Karpas-422 (cell line): ENCODE measurements at regions not wholly inside any gene's neighbourhood (a gene's known extent, or its start where the extent isn't known, plus 50 kb on each side); places are given as distances from the start of the nearest gene placed in this dataset.

Experiments
- DNase-seq: peaks from one replicate; pipeline ENCODE4 v3.0.0-alpha.2; 2015
- H2AFZ ChIP-seq: fragments of 200-600 bp; sonication (generic); 2 replicates; pipeline ENCODE4 v1.6.1; 2014; ENCODE audit warnings: antibody characterized with exemption, low read length, mixed read lengths
- H3K27ac ChIP-seq: fragments of 200-600 bp; sonication (generic); 2 replicates; pipeline ENCODE4 v1.5.1; 2014; ENCODE audit warnings: mild to moderate bottlenecking, low read length, moderate library complexity
- H3K27me3 ChIP-seq: fragments of 200-600 bp; sonication (generic); 2 replicates; pipeline ENCODE4 v1.6.1; 2014; ENCODE audit warnings: low read length, mixed read lengths
- H3K36me3 ChIP-seq: fragments of 200-600 bp; sonication (generic); 2 replicates; pipeline ENCODE4 v1.6.1; 2014; ENCODE audit warnings: low read length, mixed read lengths; ENCODE audit not compliant: insufficient read depth
- H3K4me1 ChIP-seq: fragments of 200-600 bp; sonication (generic); 2 replicates; pipeline ENCODE4 v1.6.1; 2014; ENCODE audit warnings: mild to moderate bottlenecking, low read length, mixed read lengths
- H3K4me2 ChIP-seq: fragments of 200-600 bp; sonication (generic); 2 replicates; pipeline ENCODE4 v1.6.1; 2014; ENCODE audit warnings: low read length, low read depth, mild to moderate bottlenecking; ENCODE audit not compliant: poor library complexity, severe bottlenecking
- H3K4me3 ChIP-seq: fragments of 200-600 bp; sonication (generic); 2 replicates; pipeline ENCODE4 v1.5.1; 2014; ENCODE audit warnings: mild to moderate bottlenecking, antibody characterized with exemption, low read length, mixed read lengths
- H3K79me2 ChIP-seq: fragments of 200-600 bp; sonication (generic); 2 replicates; pipeline ENCODE4 v1.6.1; 2014; ENCODE audit warnings: mild to moderate bottlenecking, low read length, mixed read lengths
- H3K9ac ChIP-seq: fragments of 200-600 bp; sonication (generic); 2 replicates; pipeline ENCODE4 v1.6.0; 2014; ENCODE audit warnings: low read length
- H3K9me2 ChIP-seq: fragments of 200-600 bp; sonication (generic), shearing (Covaris generic); replicated peaks from 2 replicates; pipeline ENCODE4 v1.6.0; 2014; ENCODE audit warnings: mild to moderate bottlenecking, low read length, moderate library complexity; ENCODE audit not compliant: insufficient read depth
- H3K9me3 ChIP-seq: fragments of 300-700, 200-600 bp; sonication (generic); 2 replicates; pipeline ENCODE4 v1.6.1; 2014; ENCODE audit warnings: low read length, mixed read lengths
- H4K20me1 ChIP-seq: fragments of 200-600 bp; sonication (generic); 2 replicates; pipeline ENCODE4 v1.6.1; 2014; ENCODE audit warnings: mild to moderate bottlenecking, antibody characterized with exemption, low read length, low read depth; ENCODE audit not compliant: insufficient read depth

- Histone ChIP-seq H3K9me3 (no peaks in the 10 kb centered on the region), H3K9ac (no peak overlapping the region), H3K4me1 (no peaks in the 10 kb centered on the region), H3K9me2 (0 out of 2 replicates have a peak, but pooled peaks cover 4% of the 10 kb centered on the region), H3K27ac (no peak overlapping the region), H3K4me2 (no peak overlapping the region), H2AFZ (no peak overlapping the region), H3K4me3 (no peak overlapping the region), H3K27me3 (no peaks in the 10 kb centered on the region), H3K79me2 (no peaks in the 10 kb centered on the region), H4K20me1 (no peaks in the 10 kb centered on the region), H3K36me3 (no peaks in the 10 kb centered on the region)
- no peak for DNase-seq
Observed at GRCh38 chr4:156547891-156548290, 423.7 kb downstream of the PDGFC start.

GRCh38 chr4:156547439-156547838 lies 424.2 kb downstream of the PDGFC start:
- no peaks in the 10 kb centered on the region for H4K20me1 ChIP-seq
- H3K27me3 ChIP-seq, result no peaks in the 10 kb centered on the region
- no peaks in the 10 kb centered on the region for H3K9me3 ChIP-seq
- no peak overlapping the region for H3K27ac ChIP-seq
- no peaks in the 10 kb centered on the region for H3K79me2 ChIP-seq
- no peak overlapping the region for H3K4me3 ChIP-seq
- H2AFZ ChIP-seq, result no peak overlapping the region
- DNase-seq, result no peak
- H3K9ac ChIP-seq, result no peak overlapping the region
- H3K4me1 ChIP-seq, result no peaks in the 10 kb centered on the region
- no peaks in the 10 kb centered on the region for H3K9me2 ChIP-seq
- H3K4me2 ChIP-seq, result no peak overlapping the region
- no peaks in the 10 kb centered on the region for H3K36me3 ChIP-seq

GRCh38 chr4:156545003-156545785 lies 426.4 kb downstream of the PDGFC start:
- no peak overlapping the region for H3K9ac ChIP-seq
- H4K20me1 ChIP-seq, result no peaks in the 10 kb centered on the region
- no peak overlapping the region for H3K4me3 ChIP-seq
- no peaks in the 10 kb centered on the region for H3K79me2 ChIP-seq
- H3K27me3 ChIP-seq, result no peaks in the 10 kb centered on the region
- no peaks in the 10 kb centered on the region for H3K4me1 ChIP-seq
- no peaks in the 10 kb centered on the region for H3K9me2 ChIP-seq
- DNase-seq, result no peak
- no peaks in the 10 kb centered on the region for H3K36me3 ChIP-seq
- H3K27ac ChIP-seq, result no peak overlapping the region
- H3K9me3 ChIP-seq, result no peaks in the 10 kb centered on the region
- H2AFZ ChIP-seq, result no peak overlapping the region
- no peak overlapping the region for H3K4me2 ChIP-seq

GRCh38 chr4:156539376-156539775 lies 432.2 kb downstream of the PDGFC start:
- H3K4me3 ChIP-seq, result no peak overlapping the region
- H3K27ac ChIP-seq, result no peak overlapping the region
- no peak overlapping the region for H3K4me2 ChIP-seq
- no peaks in the 10 kb centered on the region for H4K20me1 ChIP-seq
- H3K4me1 ChIP-seq, result no peaks in the 10 kb centered on the region
- no peaks in the 10 kb centered on the region for H3K9me3 ChIP-seq
- H3K9ac ChIP-seq, result no peak overlapping the region
- H2AFZ ChIP-seq, result no peak overlapping the region
- no peak for DNase-seq
- no peaks in the 10 kb centered on the region for H3K27me3 ChIP-seq
- H3K9me2 ChIP-seq, result no peaks in the 10 kb centered on the region
- no peaks in the 10 kb centered on the region for H3K36me3 ChIP-seq
- no peaks in the 10 kb centered on the region for H3K79me2 ChIP-seq

GRCh38 chr4:156538651-156539257 lies 432.8 kb downstream of the PDGFC start:
- Histone ChIP-seq H3K27ac (no peak overlapping the region), H3K4me3 (no peak overlapping the region), H3K79me2 (no peaks in the 10 kb centered on the region), H3K9ac (no peak overlapping the region), H2AFZ (no peak overlapping the region), H3K36me3 (no peaks in the 10 kb centered on the region), H3K9me3 (no peaks in the 10 kb centered on the region), H3K9me2 (no peaks in the 10 kb centered on the region), H3K27me3 (no peaks in the 10 kb centered on the region), H3K4me1 (no peaks in the 10 kb centered on the region), H3K4me2 (no peak overlapping the region), H4K20me1 (no peaks in the 10 kb centered on the region)
- DNase-seq, result no peak

- no peaks in the 10 kb centered on the region for H3K9me3 ChIP-seq
Observed at GRCh38 chr4:156538210-156538609, 433.4 kb downstream of the PDGFC start.

GRCh38 chr4:156537286-156537685 lies 434.3 kb downstream of the PDGFC start:
- DNase-seq, result no peak
- Histone ChIP-seq H3K4me2 (no peak overlapping the region), H3K9ac (no peak overlapping the region), H3K27me3 (no peaks in the 10 kb centered on the region), H3K79me2 (no peaks in the 10 kb centered on the region), H4K20me1 (no peaks in the 10 kb centered on the region), H3K4me1 (no peaks in the 10 kb centered on the region), H3K9me2 (no peaks in the 10 kb centered on the region), H3K9me3 (no peaks in the 10 kb centered on the region), H3K27ac (no peak overlapping the region), H3K4me3 (no peak overlapping the region), H3K36me3 (no peaks in the 10 kb centered on the region), H2AFZ (no peak overlapping the region)

More at GRCh38 chr4:156538210-156538609, 433.4 kb downstream of the PDGFC start:
- no peak overlapping the region for H3K4me3 ChIP-seq
- H3K79me2 ChIP-seq, result no peaks in the 10 kb centered on the region
- no peak overlapping the region for H2AFZ ChIP-seq
- no peaks in the 10 kb centered on the region for H3K27me3 ChIP-seq
- no peak overlapping the region for H3K4me2 ChIP-seq
- H3K4me1 ChIP-seq, result no peaks in the 10 kb centered on the region
- no peak overlapping the region for H3K9ac ChIP-seq
- no peaks in the 10 kb centered on the region for H4K20me1 ChIP-seq
- no peaks in the 10 kb centered on the region for H3K36me3 ChIP-seq
- DNase-seq, result no peak
- H3K27ac ChIP-seq, result no peak overlapping the region
- H3K9me2 ChIP-seq, result no peaks in the 10 kb centered on the region

- H3K4me1 ChIP-seq, result no peaks in the 10 kb centered on the region
Observed at GRCh38 chr4:156536661-156537060, 434.9 kb downstream of the PDGFC start.

More at GRCh38 chr4:156536661-156537060, 434.9 kb downstream of the PDGFC start:
- no peak for DNase-seq
- no peaks in the 10 kb centered on the region for H3K9me3 ChIP-seq
- no peak overlapping the region for H3K9ac ChIP-seq
- H2AFZ ChIP-seq, result no peak overlapping the region
- no peaks in the 10 kb centered on the region for H3K27me3 ChIP-seq
- no peaks in the 10 kb centered on the region for H3K79me2 ChIP-seq
- no peaks in the 10 kb centered on the region for H3K9me2 ChIP-seq
- no peaks in the 10 kb centered on the region for H3K36me3 ChIP-seq
- no peak overlapping the region for H3K4me3 ChIP-seq
- H4K20me1 ChIP-seq, result no peaks in the 10 kb centered on the region
- H3K27ac ChIP-seq, result no peak overlapping the region
- H3K4me2 ChIP-seq, result no peak overlapping the region
